ENCODE measurements at regions not wholly inside any gene's neighbourhood (a gene's known extent, or its start where the extent isn't known, plus 50 kb on each side); places are given as distances from the start of the nearest gene placed in this dataset.

DNA sequence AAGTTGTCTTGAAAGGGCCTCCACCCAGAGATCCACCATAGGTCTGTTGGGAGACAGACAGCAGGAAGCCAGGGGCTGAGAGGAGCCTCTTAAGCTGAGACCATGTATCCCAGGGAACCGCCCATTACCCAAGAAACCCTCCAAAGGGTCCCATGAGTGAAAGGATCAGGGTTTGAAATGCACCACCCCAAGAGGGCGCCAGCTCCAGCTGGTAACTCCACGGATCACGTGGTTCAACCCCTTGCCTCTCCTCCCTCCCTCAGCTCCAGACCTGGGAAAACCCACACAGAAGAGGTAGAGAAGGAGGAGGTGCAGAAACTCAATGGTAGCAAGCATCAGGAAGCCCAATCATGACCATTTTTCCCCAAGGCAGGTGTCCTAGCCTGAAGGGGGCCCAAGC is 148.7 kb downstream of the AIPL1 start:
- TF ChIP-seq POLR2A (IDR thresholded peaks at IDR 0.05) (no peak), CTCF (IDR thresholded peaks at IDR 0.05) (no peak), EP300 (IDR thresholded peaks at IDR 0.05) (no peak), POLR2AphosphoS5 (IDR thresholded peaks at IDR 0.05) (no peak)

All from suprapubic skin (tissue), 4 donors.